Activated CD8-positive, alpha-beta memory T cell treated with anti-CD3 and anti-CD28 coated beads for 48 hours (primary cell): ENCODE measurements at regions not wholly inside any gene's neighbourhood (a gene's known extent, or its start where the extent isn't known, plus 50 kb on each side); places are given as distances from the start of the nearest gene placed in this dataset.
"Not testable (repeated sequence)": the region's sequence is repeated elsewhere in the genome, so short reads cannot be mapped to it uniquely, and the experiment has no call there.

Experiments used
- DNase-seq, 3 experiments: peaks; one replicate each; pipeline ENCODE4 v3.0.0-alpha.2; 2020; ENCODE audit warnings: low read depth in 2 of 3, low spot score in 2 of 3

DNA sequence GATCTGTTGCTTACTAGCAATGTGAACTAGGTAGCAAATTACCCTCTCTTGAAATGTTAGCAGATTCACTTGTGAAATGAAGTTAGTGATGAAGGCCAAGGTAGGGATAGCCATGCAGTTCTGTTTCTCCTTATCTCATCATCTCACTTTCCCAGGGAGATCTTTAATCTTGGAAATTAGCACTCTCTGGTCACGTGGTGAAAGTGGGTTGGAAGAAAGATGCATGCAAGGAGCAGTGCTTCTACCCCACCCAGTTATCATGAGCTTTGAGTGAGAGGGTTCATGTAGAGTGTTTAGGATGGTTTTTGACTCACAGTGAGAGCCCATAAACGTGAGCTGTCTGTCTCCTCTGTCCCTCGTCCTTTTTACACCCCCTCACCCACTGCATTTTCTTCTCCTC lies 346.3 kb downstream of the QKI start:
- DNase-seq, result no peak

DNA sequence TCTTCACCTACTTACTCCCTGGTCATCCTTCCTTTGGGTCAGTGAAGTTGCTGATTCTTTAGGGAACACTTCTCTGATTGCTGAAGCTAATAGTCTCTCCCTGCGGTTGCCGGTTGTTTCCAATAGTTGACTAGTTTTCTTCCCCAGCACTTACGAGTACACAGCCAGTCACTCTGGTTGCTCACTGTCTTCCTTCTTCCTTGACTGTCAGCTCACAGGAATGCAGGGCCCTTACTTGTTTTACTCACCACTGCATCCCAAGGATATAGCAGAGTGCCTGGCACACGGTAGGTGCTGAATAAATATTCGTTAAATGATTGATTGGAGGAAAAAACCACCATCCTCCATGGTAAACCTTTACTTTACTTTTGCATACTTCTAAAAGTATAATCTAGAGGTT lies 345.0 kb downstream of the QKI start:
- DNase-seq, result no peak

DNA sequence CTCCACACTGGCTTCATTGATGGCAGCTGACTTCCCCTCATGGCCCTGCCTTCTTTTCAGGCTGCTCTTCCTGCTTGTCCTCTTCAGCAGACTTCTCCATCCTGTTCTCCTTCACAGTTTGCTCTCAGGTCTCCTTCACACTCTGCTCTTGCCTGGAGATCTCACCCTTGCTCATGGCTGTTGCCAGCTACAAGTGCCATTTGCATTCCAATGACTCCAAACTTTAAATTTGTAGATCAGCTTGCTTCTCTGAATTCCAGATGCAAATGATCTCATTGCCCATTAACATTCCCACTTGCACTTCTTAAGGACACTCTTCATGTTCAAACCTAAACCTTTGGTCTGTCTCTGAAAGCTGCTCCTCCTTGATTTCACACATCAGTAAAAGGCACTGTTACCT lies 343.0 kb downstream of the QKI start:
- DNase-seq, result no peak

DNA sequence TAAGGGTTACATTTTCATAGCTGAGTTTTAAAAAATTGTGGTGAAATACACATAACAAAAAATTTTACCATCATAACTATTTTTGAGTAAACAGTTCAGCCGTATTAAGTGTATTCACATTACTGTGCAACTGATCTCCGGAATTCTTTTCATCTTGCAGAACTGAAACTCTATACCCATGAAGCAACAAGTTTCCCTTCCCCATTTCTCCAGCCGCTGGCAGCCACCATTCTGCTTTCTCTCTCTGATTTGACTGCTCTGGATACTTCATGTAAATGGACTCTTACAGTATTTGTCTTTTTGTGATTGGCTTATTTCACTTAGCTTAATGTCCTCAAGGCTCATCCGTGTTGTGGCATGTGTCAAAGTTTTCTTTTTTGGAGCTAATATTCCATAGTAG lies 341.6 kb downstream of the QKI start:
- no peak for DNase-seq

DNA sequence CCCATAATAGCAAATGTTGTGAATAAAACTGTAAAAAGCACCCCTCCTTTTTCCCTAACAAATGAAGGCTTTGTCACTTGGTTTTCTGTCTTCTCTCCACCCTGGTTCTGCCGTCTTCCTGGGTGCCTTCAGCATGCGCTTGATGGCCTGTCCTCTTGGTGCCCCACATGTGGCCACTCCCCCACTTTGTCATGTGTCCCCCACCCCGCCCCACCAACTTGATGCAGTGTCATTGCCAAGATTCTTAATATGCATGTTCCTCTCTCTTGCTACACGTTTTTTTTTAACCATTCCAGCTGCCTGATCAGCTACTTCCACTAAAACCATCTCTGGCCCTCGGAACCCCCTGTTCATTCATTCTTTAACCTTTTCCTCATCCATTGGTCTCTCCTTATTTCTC lies 340.3 kb downstream of the QKI start:
- no peak for DNase-seq

DNA sequence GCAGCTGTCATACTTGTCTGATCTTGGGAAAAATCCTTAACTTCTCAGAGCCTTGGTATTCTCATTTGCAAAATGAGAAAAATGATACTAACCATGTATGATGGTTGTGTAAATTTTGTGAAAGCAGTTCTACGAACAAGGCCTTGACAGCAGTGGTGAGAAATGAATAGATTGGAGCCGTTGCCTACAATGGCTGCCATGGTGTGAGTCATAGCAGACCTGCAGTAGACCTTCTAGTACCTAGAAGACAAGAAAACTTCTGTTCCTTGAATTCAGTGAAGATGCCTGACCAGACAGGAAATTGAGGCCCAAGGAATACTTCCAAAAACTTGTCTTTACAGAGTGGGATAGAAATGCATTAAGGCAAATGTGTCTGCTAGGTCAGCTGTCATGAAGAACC lies 338.9 kb downstream of the QKI start:
- no peak for DNase-seq

DNA sequence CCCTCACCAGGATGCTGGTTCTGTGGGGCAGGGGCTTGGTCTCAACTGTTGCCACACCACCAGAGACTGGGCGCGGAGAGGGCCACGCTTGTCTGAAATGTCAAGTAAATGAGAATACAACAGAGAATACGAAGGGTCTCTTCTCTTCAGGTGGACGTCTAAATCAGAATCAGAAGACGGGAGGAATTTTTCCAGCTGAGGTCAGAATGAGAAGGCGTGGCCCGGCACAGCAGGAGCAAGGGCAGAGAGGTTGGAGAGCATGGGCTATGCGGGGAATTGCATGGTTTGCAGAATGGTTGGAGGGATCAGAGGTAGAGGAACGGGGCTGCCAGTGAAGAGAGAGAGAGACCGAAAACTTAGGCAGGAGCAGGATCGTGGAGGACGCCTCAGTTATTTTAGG lies 337.9 kb downstream of the QKI start:
- no peak for DNase-seq

DNA sequence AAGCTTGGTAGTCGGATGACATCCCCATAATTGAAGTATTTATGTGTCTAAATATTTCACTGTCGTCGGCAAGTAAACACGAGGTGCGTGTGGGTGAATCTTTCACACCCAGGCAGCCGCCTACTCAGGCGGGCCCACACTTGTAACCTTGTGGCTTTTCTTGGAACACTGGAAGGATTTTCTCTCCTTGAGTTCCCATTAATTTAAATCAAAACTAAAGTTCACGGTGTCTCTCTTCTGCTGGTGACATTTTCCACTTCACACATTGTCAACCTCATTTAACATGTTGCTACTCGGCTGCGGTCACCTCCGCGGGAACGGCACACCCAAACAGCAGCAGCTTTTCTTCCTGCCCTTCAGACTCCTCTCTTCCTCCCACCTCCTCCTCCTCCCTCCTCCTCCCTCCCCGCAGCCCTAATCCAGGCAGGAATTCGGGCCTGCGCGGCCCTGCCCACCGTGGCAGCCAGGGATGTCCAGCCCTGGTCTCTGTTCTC lies 336.6 kb downstream of the QKI start:
- DNase-seq, result no peak

DNA sequence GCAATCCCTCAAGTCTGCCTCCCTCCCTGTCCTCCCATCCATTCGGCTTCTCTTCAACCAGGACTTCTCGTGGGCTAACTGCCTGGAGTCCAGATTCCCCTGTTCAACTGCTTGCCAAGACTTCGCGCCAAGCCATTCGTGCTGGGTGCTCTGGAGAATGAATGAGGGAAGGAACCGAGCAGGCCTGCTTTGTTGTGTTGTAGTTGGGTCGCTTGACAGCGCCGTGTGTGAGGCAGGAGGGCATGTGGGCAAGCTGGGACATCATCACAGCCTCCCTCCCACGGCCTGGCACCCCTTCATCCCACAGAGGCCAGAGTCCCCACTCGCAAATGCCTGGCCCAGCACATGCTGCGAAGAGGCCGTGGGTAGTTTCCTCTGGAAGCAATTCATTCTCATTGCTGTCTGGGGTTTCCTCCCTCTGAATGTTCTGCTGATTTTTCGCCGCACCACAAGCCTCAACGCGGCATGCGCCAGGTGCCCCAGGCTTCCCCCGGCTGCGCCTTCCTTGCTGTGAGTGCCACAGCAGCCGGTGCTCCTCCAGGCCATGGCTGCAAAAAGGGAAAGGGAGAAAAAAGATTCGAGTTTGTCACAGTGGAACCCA lies 336.0 kb downstream of the QKI start:
- DNase-seq, result no peak

DNA sequence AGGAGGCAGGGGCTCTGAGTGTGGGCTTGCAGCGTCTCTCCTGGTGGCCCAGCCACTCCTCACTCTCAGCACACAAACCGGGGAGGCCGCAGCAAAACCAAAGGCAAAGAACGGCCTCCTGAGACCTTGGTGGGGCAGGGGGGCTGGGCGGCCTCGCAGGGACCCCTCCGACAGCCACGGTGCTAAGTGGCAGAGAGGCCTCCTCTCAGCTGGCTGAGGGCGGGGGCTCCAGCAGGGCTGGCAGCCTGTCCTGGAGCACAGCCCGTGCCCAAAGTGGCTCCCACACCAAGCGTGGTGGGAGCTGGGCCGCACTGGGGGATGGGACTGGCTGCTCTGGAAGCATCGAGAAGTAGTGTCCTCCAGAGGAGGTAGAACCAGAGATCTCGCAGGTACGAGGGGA lies 334.4 kb downstream of the QKI start:
- DNase-seq, result no peak

DNA sequence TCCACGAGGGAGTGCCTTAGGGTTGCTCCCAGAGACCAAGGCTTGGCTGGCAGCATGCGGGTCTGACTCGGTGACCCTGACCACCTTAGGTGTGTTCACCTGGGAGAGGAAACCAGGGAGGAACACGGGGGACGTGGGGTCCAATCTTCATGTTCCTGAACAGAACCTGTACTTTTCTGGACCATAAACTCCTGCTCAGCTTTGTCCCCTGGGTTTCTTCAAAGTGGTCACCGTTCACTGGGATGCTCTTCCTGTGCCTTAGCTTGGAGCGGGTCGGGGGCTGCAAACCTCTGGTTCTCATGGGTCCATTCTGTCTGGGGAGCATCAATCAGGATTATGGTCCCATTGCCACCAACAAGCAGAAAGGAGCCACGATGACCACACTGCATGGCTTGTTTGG lies 333.5 kb downstream of the QKI start:
- DNase-seq, result no peak

DNA sequence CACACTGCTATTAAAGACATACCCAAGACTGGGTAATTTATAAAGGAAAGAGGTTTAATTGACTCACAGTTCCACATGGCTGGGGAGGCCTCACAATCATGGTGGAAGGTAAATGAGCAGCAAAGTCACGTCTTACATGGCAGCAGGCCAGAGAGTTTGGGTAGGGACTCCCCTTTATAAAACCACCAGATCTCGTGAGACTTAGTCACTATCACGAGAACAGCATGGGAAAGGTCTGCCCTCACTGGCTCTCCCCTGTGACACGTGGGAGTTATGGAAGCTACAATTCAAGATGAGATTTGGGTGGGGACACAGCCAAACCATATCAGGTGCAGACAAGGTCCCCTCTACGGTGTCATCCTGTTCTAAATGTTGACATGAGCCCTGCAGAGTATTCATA lies 332.5 kb downstream of the QKI start:
- DNase-seq, result not testable (repeated sequence)

DNA sequence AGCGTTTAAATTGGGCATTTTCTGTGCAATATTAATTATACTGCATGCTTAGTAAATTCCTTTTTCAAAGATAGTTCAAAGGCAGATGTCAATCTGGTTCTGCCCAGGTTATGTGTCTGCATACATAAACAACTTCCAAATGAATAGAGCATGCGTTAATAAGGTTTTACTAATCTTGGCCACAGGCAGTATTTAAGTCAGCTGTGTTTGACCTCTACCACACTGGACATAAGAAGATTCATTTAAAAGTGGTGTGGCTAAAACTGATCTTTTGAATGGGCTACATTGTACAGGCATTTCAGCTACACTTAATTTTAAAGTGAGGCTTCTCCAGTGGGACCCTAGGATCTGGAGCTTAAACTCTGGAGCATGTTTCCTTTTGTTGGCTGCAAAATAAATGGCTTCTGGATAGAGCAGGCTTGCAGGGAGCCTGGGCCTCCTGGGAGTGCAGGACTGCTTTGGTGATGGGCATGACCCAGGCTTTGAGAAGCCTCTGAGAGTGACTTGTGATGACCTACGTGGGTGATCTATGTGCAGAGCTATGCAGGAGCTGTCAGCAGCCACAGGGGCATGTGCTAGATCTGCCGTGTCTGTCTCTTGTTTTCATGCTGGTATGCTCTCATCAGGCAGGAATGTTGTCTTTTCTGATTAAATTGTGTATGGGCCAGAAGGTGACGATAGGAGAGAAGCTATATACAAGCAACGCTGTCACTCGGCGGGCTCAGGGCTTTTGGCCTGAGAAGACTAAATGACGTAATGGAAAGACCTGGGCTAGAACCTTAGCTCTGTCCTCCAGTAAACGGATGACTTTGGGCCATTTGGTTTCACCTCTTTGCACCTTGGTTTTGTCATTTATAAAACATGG lies 331.2 kb downstream of the QKI start:
- DNase-seq, result no peak

DNA sequence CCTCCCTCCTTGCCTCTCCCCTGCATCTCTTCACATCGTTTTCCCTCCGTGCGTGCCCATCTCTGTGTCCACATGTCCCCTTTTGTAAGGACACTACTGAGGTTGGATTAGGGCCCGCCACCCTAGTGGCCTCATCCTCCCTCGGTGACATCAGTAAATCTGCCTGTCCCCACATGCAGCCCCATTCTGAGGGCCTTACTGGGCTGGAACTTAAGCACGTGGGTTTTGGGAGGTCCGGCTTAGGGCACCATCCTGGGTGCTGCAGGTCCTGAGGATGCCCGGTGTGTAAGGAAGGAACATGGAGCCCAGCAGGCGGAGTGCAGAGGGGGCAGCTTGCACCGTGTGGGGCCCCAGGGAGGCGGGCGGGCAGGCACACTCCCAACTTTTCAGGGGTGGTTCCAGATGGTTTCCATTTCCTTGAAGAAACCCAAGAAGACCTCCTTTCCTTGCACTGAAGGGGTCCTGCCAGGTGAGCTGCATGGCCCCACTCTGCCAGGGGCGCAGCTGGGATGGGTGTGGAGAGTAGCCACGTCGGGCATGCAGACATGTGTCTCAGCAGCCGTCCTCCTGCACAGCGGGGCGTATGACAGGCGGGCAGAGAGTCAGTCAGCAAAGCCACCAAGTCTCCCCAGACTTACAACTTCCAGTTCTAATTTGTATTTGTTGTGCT lies 329.9 kb downstream of the QKI start:
- no peak for DNase-seq

DNA sequence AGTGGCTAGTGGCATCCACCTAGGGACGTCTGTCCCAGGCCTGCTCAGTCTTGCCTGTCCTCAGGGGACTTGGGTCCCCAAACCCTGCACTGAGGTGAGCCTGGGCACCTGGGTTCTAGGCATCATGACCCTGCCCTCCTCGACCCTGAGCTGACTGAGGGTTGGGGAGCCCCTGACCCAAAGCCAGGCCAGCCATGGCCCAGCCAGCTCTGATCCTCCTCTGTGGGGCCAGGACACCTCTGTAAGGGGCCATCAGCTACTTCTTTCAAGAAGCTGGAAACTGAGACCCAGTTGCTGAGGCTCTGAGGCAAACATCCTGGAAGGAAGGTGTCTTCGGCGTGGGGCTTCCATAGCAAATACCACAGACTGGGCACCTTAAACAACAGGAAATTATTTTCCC lies 329.3 kb downstream of the QKI start:
- no peak for DNase-seq

DNA sequence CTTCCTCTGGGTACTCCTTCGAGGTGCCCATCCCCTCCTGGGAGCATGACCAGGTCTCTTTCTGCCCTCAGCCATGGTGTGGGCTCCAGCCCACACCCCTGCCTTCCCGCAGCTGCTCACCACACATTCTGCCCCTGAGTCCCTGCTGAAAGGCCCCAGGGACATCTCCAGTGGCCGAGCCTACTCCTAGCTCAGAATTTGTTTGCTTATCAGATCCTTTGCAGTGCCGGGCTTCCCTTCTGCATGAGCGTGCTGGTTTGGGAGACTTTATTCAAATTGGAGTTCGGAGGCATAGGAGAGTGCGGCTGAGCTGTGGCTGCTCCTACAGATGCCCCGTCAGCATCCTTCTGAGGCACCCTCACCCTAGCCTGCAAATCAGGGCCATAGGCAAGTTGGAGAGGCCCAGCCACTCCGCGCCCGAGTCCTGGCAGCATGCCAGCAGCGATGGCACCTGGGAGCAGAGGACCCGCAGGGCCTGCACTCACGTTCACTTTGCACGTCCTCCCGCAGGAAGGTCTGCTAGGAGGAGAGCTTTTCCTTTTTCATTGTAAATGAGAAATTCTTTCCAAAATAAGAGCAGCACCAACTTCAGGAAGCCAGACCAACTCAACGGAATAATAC lies 327.3 kb downstream of the QKI start:
- DNase-seq, result no peak

DNA sequence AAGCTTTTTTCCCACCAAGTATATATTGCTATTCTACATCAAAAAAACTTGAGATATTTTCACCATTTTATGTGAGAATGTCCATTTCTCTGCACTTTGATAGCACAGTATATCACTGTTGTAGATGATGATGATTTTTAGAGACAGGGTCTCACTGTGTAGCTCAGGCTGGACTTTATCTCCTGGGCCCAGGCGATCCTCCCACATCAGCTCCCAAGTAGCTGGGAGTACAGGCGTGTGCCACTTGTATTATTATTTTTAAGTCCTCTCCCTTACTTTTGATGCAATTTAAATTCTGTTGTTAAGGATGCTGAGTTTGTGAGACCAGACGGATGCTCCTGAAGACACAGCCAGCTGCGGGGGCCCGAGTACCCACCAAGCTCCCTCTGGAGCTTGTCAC lies 326.8 kb downstream of the QKI start:
- DNase-seq, result no peak

DNA sequence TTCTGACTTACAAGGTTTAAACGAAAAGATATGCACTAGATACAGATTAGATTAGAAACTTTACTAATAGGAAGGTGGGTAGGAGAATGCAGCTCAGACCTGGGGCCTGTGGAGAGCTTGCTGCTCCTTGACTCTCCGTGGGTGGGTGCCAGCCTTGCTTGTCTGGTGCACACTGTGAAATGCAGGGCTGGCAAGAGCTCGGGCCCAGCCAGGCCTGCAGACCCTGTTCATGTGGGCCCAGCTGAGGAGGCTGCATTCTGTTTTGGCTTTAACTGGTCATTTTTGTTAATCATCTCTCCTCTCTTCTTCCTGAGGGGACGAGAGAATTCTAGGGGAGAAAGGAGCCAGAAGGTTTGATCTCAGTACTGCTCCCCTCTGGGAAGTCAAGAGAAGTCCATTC lies 325.4 kb downstream of the QKI start:
- DNase-seq, result no peak

DNA sequence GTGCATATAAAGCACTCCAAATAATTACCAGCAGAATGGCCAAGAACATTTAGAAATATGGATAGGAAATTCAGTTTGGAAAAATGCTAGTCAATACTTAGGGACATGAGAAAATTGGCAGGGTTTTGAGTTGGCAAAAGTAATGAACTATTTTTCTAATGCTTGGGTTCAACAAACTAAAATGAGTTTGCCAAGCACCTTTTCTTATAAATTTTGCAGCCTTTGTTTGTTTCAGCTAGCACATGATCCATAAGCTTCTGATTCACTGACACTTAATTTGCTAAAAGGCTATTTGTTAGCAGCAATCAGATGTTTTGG lies 324.8 kb downstream of the QKI start:
- DNase-seq, result no peak

DNA sequence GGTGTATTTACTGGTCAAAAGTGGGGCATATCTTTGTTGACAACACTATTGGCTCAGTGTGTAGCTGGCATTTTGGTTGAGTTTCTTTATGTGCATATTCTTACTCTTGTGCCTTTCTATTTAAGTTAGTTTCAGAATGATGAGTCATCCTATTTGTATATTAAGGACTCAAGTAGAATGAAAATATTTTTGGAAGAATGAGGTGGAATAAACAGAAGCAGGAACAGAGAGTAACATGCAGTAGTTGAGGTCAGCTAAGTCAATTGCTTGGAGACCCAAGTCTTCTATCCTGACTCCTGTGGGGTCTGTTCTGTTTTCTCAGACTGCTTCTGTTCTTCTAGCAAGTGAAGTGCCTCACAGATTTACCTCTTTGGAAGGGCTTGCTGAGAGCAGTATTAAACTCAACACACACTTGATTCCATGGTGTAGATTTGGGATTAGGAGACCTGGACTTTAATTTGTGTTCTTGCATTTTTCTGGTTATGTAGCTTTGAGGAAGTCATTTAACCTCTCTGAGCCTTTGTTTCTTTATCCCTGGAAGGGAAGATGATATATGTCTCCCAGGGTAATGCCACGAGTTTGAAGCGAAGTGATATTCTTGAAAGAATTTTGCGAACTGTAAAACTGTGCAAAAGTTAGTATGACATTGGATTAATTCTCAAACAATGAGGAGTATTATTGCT lies 324.3 kb downstream of the QKI start:
- no peak for DNase-seq

DNA sequence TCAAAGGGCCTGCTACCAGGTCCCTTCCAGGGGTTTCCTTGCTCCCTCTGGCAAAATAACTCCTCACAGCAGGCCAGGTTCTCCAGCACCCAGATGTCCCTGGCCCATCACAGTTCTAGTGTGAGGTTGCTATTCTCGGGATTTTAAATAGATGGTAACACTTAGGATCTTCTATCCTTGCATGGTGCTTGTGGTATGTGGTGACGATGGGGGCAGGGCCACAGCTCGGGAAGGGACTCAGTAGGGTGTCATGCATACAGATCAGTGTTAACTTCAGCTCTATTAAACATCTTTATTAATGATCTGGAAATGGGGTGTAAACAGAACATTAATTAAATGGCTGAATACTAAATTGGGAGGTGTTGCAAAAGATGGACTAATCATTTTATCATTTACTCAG lies 323.8 kb downstream of the QKI start:
- no peak for DNase-seq
